ENCODE measurements at regions not wholly inside any gene's neighbourhood (a gene's known extent, or its start where the extent isn't known, plus 50 kb on each side); places are given as distances from the start of the nearest gene placed in this dataset.

DNA sequence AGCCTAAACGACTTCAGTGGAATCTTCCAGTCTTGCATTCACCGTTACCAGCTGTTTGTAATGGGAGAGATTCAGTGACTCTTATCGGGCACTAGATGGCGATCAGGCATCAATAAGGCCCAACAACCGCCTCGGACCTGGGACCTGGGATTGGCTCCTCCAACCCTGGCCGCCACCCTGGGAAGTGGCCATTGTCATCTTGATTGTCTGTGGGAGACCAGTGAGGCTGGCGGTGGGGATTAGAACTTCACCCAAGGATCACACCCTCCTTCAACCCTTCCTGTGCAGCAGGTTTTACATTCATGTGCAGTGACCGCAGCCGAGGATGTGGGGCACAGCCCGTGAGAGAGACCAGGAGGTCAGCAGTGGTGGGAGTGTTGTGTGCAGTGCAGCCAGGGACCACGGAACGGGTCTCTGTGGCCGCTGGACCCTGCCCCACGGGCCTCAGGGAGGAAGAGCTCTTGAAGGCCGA is 85.3 kb downstream of the SPP2 start:
- peak in 1 of 2 donors; percentile 11 for DNase-seq (ENCODE audit: extremely low read depth in 1 of 2, low read depth in 1 of 2)

DNA sequence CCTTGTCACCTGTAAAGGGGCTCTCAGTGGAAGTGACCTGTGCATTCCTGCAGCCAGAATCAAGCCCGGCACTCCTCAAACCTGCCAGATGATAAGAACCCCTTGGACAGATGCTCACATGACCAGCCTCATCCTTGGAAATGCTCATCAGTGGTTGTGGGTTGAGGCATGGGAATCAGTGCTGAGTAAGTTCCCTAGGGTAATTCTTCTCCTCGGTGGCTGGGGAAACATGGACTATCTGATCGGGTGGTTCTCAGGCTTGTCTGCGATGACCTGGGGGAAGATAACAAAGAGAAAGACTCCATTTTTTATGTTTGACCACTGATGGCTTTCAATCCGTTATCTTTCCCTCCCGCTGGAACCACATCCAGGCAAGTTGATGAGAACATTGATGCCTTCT is 84.0 kb downstream of the SPP2 start:
- no peak for DNase-seq (ENCODE audit: extremely low read depth in 1 of 2, low read depth in 1 of 2)

GRCh38 chr2:234133004-234133403 is 82.5 kb downstream of the SPP2 start:
- DNase-seq (ENCODE audit: extremely low read depth in 1 of 2, low read depth in 1 of 2), result no peak

- no peak for DNase-seq (ENCODE audit: extremely low read depth in 1 of 2, low read depth in 1 of 2)
Observed at GRCh38 chr2:234130777-234131181, 80.3 kb downstream of the SPP2 start.

- DNase-seq (ENCODE audit: extremely low read depth in 1 of 2, low read depth in 1 of 2), result no peak
Observed at GRCh38 chr2:234128606-234129005, 78.1 kb downstream of the SPP2 start.
